ENCODE measurements at regions not wholly inside any gene's neighbourhood (a gene's known extent, or its start where the extent isn't known, plus 50 kb on each side); places are given as distances from the start of the nearest gene placed in this dataset.

DNA sequence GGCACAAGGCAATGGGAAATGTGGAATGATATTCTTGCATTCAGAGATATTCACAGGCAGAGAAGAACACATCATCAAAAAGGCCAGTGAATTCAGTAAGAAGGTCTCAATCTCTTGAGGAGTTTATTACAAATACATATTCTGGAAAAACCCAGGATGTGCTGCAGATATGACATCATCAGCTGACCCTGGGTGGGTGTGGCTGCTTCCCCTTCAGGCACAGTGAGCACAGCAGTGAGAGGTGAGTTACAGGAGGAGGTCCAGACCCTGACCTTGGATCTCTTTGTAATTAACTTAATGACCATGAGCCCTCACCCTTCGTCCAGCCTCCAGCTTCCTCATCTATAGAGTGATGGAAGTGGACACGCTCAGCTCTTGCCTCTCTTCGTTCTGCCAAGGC lies 147.5 kb upstream of the SYNDIG1 start:
- Histone ChIP-seq H4K20me1 (ENCODE audit: control insufficient read depth, extremely low read depth, insufficient read depth, low read length) (no peaks in the 10 kb centered on the region), H3K36me3 (ENCODE audit: control insufficient read depth, insufficient read depth, low read length) (no peaks in the 10 kb centered on the region), H3K4me1 (ENCODE audit: control insufficient read depth, extremely low read depth, insufficient read depth, low read length) (no peaks in the 10 kb centered on the region), H3K9me3 (ENCODE audit: control insufficient read depth, insufficient read depth, low read depth, low read length) (no peaks in the 10 kb centered on the region), H3K4me2 (ENCODE audit: extremely low read depth, insufficient read depth, low read length) (no peak overlapping the region), H3K79me2 (ENCODE audit: control insufficient read depth, insufficient read depth, low read length) (no peaks in the 10 kb centered on the region), H3K27me3 (ENCODE audit: control insufficient read depth, insufficient read depth, low read length) (no peaks in the 10 kb centered on the region), H3K9ac (ENCODE audit: insufficient read depth, low read length) (no peak overlapping the region), H3K4me3 (replicated peaks in 1 of 4; ENCODE audit: control extremely low read depth in 1 of 4, insufficient read depth in 1 of 4, low read depth in 3 of 4, low read length in 4 of 4) (no peak overlapping the region), H2AFZ (ENCODE audit: low read length) (no peak overlapping the region), H3K27ac (ENCODE audit: insufficient read depth, low read length) (no peak overlapping the region)
- TF ChIP-seq EZH2 (IDR thresholded peaks at IDR 0.05; ENCODE audit: low read length, missing control alignments): no peak
- TF ChIP-seq, protein P1, sequence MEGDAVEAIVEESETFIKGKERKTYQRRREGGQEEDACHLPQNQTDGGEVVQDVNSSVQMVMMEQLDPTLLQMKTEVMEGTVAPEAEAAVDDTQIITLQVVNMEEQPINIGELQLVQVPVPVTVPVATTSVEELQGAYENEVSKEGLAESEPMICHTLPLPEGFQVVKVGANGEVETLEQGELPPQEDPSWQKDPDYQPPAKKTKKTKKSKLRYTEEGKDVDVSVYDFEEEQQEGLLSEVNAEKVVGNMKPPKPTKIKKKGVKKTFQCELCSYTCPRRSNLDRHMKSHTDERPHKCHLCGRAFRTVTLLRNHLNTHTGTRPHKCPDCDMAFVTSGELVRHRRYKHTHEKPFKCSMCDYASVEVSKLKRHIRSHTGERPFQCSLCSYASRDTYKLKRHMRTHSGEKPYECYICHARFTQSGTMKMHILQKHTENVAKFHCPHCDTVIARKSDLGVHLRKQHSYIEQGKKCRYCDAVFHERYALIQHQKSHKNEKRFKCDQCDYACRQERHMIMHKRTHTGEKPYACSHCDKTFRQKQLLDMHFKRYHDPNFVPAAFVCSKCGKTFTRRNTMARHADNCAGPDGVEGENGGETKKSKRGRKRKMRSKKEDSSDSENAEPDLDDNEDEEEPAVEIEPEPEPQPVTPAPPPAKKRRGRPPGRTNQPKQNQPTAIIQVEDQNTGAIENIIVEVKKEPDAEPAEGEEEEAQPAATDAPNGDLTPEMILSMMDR (conservative IDR thresholded peaks at IDR 0.05 in 1 of 2, IDR thresholded peaks at IDR 0.05 in 1 of 2; ENCODE audit: low read depth in 1 of 2, low read length in 2 of 2): no peak
- DNase-seq (ENCODE audit: low read depth in 2 of 2): no peak

DNA sequence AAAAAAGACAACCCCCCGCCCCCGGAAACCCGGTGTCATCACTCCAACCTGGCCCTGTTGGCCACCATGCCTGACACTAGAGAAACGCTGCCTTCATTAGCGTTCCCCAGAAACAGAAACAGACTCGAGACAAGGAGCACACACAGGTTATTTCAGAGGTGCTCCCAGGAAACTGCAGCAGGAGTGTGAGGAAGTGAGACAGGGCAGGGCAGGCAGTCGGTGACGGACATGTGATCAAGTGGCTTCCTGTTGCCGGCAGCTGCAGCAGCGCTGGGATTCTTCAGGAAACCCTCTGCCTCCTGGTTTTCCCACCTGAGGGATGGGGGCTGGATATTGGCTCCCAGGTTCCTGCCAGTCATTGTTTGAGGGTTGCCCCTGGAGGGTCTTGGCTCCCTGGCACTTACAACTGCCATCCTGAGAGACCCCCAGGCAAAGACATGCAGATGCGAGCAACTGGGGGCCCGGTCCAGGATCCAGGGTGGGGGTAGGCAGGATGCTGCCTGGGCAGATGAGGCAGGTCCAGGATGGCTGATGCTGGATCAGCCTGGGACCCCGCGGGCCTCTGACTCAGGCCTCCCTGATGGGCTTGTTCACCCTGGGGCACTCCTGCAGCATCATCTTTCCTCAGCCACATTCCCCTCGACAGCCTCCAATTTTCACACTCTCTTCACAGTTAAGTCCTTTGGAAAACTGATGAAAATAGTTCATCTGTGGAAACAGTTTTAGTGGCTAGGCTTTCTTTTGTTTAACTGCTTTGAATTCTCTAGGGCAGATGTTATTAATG lies 150.7 kb upstream of the SYNDIG1 start:
- H3K9me3 ChIP-seq (ENCODE audit: control insufficient read depth, insufficient read depth, low read depth, low read length): no peaks in the 10 kb centered on the region
- DNase-seq (ENCODE audit: low read depth in 2 of 2): no peak
- no peak overlapping the region for H3K4me3 ChIP-seq (replicated peaks in 1 of 4; ENCODE audit: control extremely low read depth in 1 of 4, insufficient read depth in 1 of 4, low read depth in 3 of 4, low read length in 4 of 4)
- TF ChIP-seq, protein P1 (conservative IDR thresholded peaks at IDR 0.05 in 1 of 2, IDR thresholded peaks at IDR 0.05 in 1 of 2; ENCODE audit: low read depth in 1 of 2, low read length in 2 of 2): no peak
- no peak for TF ChIP-seq EZH2 (IDR thresholded peaks at IDR 0.05; ENCODE audit: low read length, missing control alignments)
- H3K79me2 ChIP-seq (ENCODE audit: control insufficient read depth, insufficient read depth, low read length): no peaks in the 10 kb centered on the region
- H3K4me2 ChIP-seq (ENCODE audit: extremely low read depth, insufficient read depth, low read length): no peak overlapping the region
- no peak overlapping the region for H3K9ac ChIP-seq (ENCODE audit: insufficient read depth, low read length)
- H3K36me3 ChIP-seq (ENCODE audit: control insufficient read depth, insufficient read depth, low read length): no peaks in the 10 kb centered on the region
- H2AFZ ChIP-seq (ENCODE audit: low read length): no peak overlapping the region
- H3K27me3 ChIP-seq (ENCODE audit: control insufficient read depth, insufficient read depth, low read length): no peaks in the 10 kb centered on the region
- H3K27ac ChIP-seq (ENCODE audit: insufficient read depth, low read length): no peak overlapping the region
- H4K20me1 ChIP-seq (ENCODE audit: control insufficient read depth, extremely low read depth, insufficient read depth, low read length): no peaks in the 10 kb centered on the region
- no peaks in the 10 kb centered on the region for H3K4me1 ChIP-seq (ENCODE audit: control insufficient read depth, extremely low read depth, insufficient read depth, low read length)

DNA sequence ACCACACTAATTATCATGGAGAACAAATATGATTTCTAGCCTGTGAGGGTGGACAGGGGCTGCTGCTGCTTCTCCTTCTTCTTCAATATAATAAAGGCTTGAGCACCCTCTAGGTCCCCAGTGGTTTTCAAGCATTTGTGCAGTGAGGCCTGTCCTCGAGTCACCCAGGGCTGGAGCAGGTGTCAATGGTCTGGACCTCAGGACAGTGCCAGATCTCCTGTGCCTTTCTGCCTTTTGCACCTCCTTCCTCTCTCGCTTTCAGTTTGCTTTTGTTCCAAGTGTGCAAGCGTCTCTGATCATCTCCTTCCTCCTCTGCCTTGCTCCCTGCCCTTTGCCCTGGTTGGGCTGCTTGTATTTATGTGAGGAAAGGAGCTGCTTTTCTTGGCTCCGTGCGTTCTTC lies 152.2 kb upstream of the SYNDIG1 start:
- H3K4me3 ChIP-seq (replicated peaks in 1 of 4; ENCODE audit: control extremely low read depth in 1 of 4, insufficient read depth in 1 of 4, low read depth in 3 of 4, low read length in 4 of 4): no peak overlapping the region
- no peaks in the 10 kb centered on the region for H3K9me3 ChIP-seq (ENCODE audit: control insufficient read depth, insufficient read depth, low read depth, low read length)
- no peak overlapping the region for H3K4me2 ChIP-seq (ENCODE audit: extremely low read depth, insufficient read depth, low read length)
- H3K4me1 ChIP-seq (ENCODE audit: control insufficient read depth, extremely low read depth, insufficient read depth, low read length): no peaks in the 10 kb centered on the region
- TF ChIP-seq, protein P1 (conservative IDR thresholded peaks at IDR 0.05 in 1 of 2, IDR thresholded peaks at IDR 0.05 in 1 of 2; ENCODE audit: low read depth in 1 of 2, low read length in 2 of 2): no peak
- TF ChIP-seq EZH2 (IDR thresholded peaks at IDR 0.05; ENCODE audit: low read length, missing control alignments): no peak
- no peaks in the 10 kb centered on the region for H3K27me3 ChIP-seq (ENCODE audit: control insufficient read depth, insufficient read depth, low read length)
- no peak overlapping the region for H3K9ac ChIP-seq (ENCODE audit: insufficient read depth, low read length)
- no peaks in the 10 kb centered on the region for H3K36me3 ChIP-seq (ENCODE audit: control insufficient read depth, insufficient read depth, low read length)
- H4K20me1 ChIP-seq (ENCODE audit: control insufficient read depth, extremely low read depth, insufficient read depth, low read length): no peaks in the 10 kb centered on the region
- no peak for DNase-seq (ENCODE audit: low read depth in 2 of 2)
- no peak overlapping the region for H2AFZ ChIP-seq (ENCODE audit: low read length)
- H3K79me2 ChIP-seq (ENCODE audit: control insufficient read depth, insufficient read depth, low read length): no peaks in the 10 kb centered on the region
- no peak overlapping the region for H3K27ac ChIP-seq (ENCODE audit: insufficient read depth, low read length)
